ENCODE measurements at regions not wholly inside any gene's neighbourhood (a gene's known extent, or its start where the extent isn't known, plus 50 kb on each side); places are given as distances from the start of the nearest gene placed in this dataset.
A peak's percentile ranks its signal among the peaks of the same experiment; 100 is the strongest.

DNA sequence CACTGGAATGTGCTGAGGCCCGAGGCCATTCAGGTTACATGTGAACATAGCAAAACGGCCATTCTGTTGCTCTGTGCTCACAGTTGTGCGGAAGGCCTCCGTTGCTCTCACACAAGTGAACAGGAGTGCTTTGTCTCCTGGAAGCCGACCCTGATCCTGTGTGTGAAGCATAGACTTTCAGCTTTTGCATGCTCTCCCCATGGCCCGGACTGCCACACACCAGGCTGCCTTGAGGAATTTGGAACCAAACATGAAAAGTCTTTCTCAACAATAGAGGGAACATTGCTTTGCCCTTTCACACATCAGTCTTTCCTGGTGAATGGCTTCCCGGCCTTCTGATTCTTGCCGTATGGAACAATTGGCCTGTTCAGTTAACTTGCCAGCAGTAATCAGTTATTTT, 154.8 kb upstream of the LRIG1 start:
- H3K14ac ChIP-seq (ENCODE audit: low read length), result no peak overlapping the region
- H2BK5ac ChIP-seq (ENCODE audit: low read depth, low read length, poor library complexity), result no peak overlapping the region
- H3K79me2 ChIP-seq (ENCODE audit: control insufficient read depth, insufficient read depth, low read length, poor library complexity), result no peaks in the 10 kb centered on the region
- no peak overlapping the region for H3K4ac ChIP-seq (ENCODE audit: low read depth, low read length)
- no peak overlapping the region for H4K12ac ChIP-seq (ENCODE audit: low read depth, low read length)
- no peak overlapping the region for H2AFZ ChIP-seq (ENCODE audit: insufficient read depth, low read length, poor library complexity)
- no peak for DNase-seq
- no peaks in the 10 kb centered on the region for H3K79me1 ChIP-seq (ENCODE audit: low read length)
- no peak overlapping the region for H3K23ac ChIP-seq (ENCODE audit: low read length)
- H3K27me3 ChIP-seq (ENCODE audit: insufficient read depth, low read length), result no peaks in the 10 kb centered on the region
- no peaks in the 10 kb centered on the region for H3K4me1 ChIP-seq (ENCODE audit: control insufficient read depth in 1 of 2, insufficient read depth in 2 of 2, low read length in 2 of 2)
- no peak overlapping the region for H2BK120ac ChIP-seq (ENCODE audit: insufficient read depth, low read length, poor library complexity)
- H4K8ac ChIP-seq (ENCODE audit: low read depth, low read length), result no peak overlapping the region
- no peak overlapping the region for H2BK12ac ChIP-seq (ENCODE audit: low read length)
- no peaks in the 10 kb centered on the region for H3K36me3 ChIP-seq (ENCODE audit: control insufficient read depth in 1 of 2, insufficient read depth in 2 of 2, low read length in 2 of 2)
- H2AK5ac ChIP-seq (ENCODE audit: low read length), result no peak overlapping the region
- H4K91ac ChIP-seq (ENCODE audit: low read depth, low read length), result no peak overlapping the region
- H3K9ac ChIP-seq (ENCODE audit: low read length), result no peak overlapping the region
- peaks cover 2% of the 10 kb centered on the region for H3K9me3 ChIP-seq (ENCODE audit: insufficient read depth, low read depth, low read length)
- H3K18ac ChIP-seq (ENCODE audit: low read length), result no peak overlapping the region
- H3K4me2 ChIP-seq (ENCODE audit: low read length), result no peak overlapping the region
- no peak overlapping the region for H3K4me3 ChIP-seq (ENCODE audit: low read depth, low read length)
- WGBS (ENCODE audit: extremely low coverage, insufficient coverage, insufficient read length), result no CpG with 5 or more reads among the region's 8 CpGs
- H3K27ac ChIP-seq (ENCODE audit: low read depth, low read length), result no peak overlapping the region

DNA sequence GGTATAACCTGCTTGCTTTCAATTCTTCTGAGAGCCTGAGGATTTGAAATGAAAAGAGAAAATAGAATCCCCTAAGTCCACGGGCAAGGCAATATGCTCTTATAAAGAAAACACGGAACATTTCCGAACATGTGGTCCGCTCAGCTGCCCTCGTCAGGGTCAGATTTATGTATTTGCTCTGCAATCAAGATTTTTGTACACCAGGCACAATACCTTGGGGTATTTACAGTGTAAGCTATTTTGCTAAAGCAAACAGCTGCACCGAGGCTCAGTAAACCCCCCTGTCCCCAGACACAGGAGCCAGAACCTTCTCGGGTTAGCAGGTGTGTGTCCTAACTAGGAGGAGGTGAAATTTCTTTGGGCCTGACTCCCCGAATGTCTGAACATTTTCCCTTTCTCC, 155.8 kb upstream of the LRIG1 start:
- Histone ChIP-seq H3K27ac (ENCODE audit: low read depth, low read length) (no peak overlapping the region), H3K27me3 (ENCODE audit: insufficient read depth, low read length) (no peaks in the 10 kb centered on the region), H3K4me1 (ENCODE audit: control insufficient read depth in 1 of 2, insufficient read depth in 2 of 2, low read length in 2 of 2) (no peaks in the 10 kb centered on the region), H3K4ac (ENCODE audit: low read depth, low read length) (no peak overlapping the region), H3K9ac (ENCODE audit: low read length) (no peak overlapping the region), H2AFZ (ENCODE audit: insufficient read depth, low read length, poor library complexity) (no peak overlapping the region), H2BK5ac (ENCODE audit: low read depth, low read length, poor library complexity) (no peak overlapping the region), H4K91ac (ENCODE audit: low read depth, low read length) (no peak overlapping the region), H3K79me2 (ENCODE audit: control insufficient read depth, insufficient read depth, low read length, poor library complexity) (no peaks in the 10 kb centered on the region), H3K9me3 (ENCODE audit: insufficient read depth, low read depth, low read length) (no peaks in the 10 kb centered on the region), H4K8ac (ENCODE audit: low read depth, low read length) (no peak overlapping the region), H3K4me2 (ENCODE audit: low read length) (no peak overlapping the region), H4K12ac (ENCODE audit: low read depth, low read length) (no peak overlapping the region), H3K18ac (ENCODE audit: low read length) (no peak overlapping the region), H2AK5ac (ENCODE audit: low read length) (no peak overlapping the region), H3K23ac (ENCODE audit: low read length) (no peak overlapping the region), H3K79me1 (ENCODE audit: low read length) (no peaks in the 10 kb centered on the region), H3K36me3 (ENCODE audit: control insufficient read depth in 1 of 2, insufficient read depth in 2 of 2, low read length in 2 of 2) (no peaks in the 10 kb centered on the region), H3K14ac (ENCODE audit: low read length) (no peak overlapping the region), H2BK120ac (ENCODE audit: insufficient read depth, low read length, poor library complexity) (no peak overlapping the region), H2BK12ac (ENCODE audit: low read length) (no peak overlapping the region), H3K4me3 (ENCODE audit: low read depth, low read length) (no peak overlapping the region)
- no CpG with 5 or more reads among the region's 8 CpGs for WGBS (ENCODE audit: extremely low coverage, insufficient coverage, insufficient read length)
- DNase-seq, result no peak

DNA sequence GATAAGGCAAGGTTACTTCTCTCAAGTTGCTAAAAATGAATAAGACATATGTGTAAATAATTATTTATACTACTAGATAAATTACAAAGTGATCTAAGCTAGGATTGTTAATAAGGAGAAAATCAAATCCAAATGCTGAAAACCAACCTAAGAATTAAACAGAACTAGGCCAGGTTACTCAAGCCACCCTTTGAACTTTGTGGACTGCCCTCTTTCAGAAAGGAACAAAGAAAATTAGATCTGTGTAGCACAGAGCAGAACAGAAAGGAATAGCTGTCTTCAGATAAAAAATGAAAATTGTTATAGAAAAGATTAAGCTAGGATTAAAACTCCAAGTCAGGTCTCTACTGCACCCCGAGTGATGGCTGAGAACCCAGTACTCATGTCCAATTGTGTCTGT, 158.2 kb upstream of the LRIG1 start:
- H3K27me3 ChIP-seq (ENCODE audit: insufficient read depth, low read length), result no peaks in the 10 kb centered on the region
- H4K12ac ChIP-seq (ENCODE audit: low read depth, low read length), result no peak overlapping the region
- H3K4ac ChIP-seq (ENCODE audit: low read depth, low read length), result no peak overlapping the region
- no peaks in the 10 kb centered on the region for H3K36me3 ChIP-seq (ENCODE audit: control insufficient read depth in 1 of 2, insufficient read depth in 2 of 2, low read length in 2 of 2)
- peaks cover 1% of the 10 kb centered on the region for H3K79me1 ChIP-seq (ENCODE audit: low read length)
- H2BK5ac ChIP-seq (ENCODE audit: low read depth, low read length, poor library complexity), result no peak overlapping the region
- H3K9ac ChIP-seq (ENCODE audit: low read length), result no peak overlapping the region
- no peaks in the 10 kb centered on the region for H3K79me2 ChIP-seq (ENCODE audit: control insufficient read depth, insufficient read depth, low read length, poor library complexity)
- H4K8ac ChIP-seq (ENCODE audit: low read depth, low read length), result no peak overlapping the region
- H3K9me3 ChIP-seq (ENCODE audit: insufficient read depth, low read depth, low read length), result no peaks in the 10 kb centered on the region
- no peak overlapping the region for H3K4me3 ChIP-seq (ENCODE audit: low read depth, low read length)
- DNase-seq, result no peak
- H2BK120ac ChIP-seq (ENCODE audit: insufficient read depth, low read length, poor library complexity), result no peak overlapping the region
- H3K23ac ChIP-seq (ENCODE audit: low read length), result no peak overlapping the region
- no CpG with 5 or more reads among the region's 1 CpG for WGBS (ENCODE audit: extremely low coverage, insufficient coverage, insufficient read length)
- H3K4me1 ChIP-seq (ENCODE audit: control insufficient read depth in 1 of 2, insufficient read depth in 2 of 2, low read length in 2 of 2), result peaks cover 4% of the 10 kb centered on the region in 2 experiments
- no peak overlapping the region for H3K14ac ChIP-seq (ENCODE audit: low read length)
- no peak overlapping the region for H4K91ac ChIP-seq (ENCODE audit: low read depth, low read length)
- no peak overlapping the region for H3K27ac ChIP-seq (ENCODE audit: low read depth, low read length)
- H3K18ac ChIP-seq (ENCODE audit: low read length), result no peak overlapping the region
- H2AK5ac ChIP-seq (ENCODE audit: low read length), result no peak overlapping the region
- no peak overlapping the region for H3K4me2 ChIP-seq (ENCODE audit: low read length)
- H2AFZ ChIP-seq (ENCODE audit: insufficient read depth, low read length, poor library complexity), result no peak overlapping the region
- no peak overlapping the region for H2BK12ac ChIP-seq (ENCODE audit: low read length)

GRCh38 chr3:66661628-66662027, 160.8 kb upstream of the LRIG1 start:
- H3K4me2 ChIP-seq (ENCODE audit: low read length), result no peak overlapping the region
- H3K4ac ChIP-seq (ENCODE audit: low read depth, low read length), result no peak overlapping the region
- H4K91ac ChIP-seq (ENCODE audit: low read depth, low read length), result no peak overlapping the region
- no peaks in the 10 kb centered on the region for H3K79me2 ChIP-seq (ENCODE audit: control insufficient read depth, insufficient read depth, low read length, poor library complexity)
- no peak overlapping the region for H3K23ac ChIP-seq (ENCODE audit: low read length)
- peaks cover 1% of the 10 kb centered on the region for H3K79me1 ChIP-seq (ENCODE audit: low read length)
- no peaks in the 10 kb centered on the region for H3K36me3 ChIP-seq (ENCODE audit: control insufficient read depth in 1 of 2, insufficient read depth in 2 of 2, low read length in 2 of 2)
- no peak overlapping the region for H3K14ac ChIP-seq (ENCODE audit: low read length)
- no peak overlapping the region for H3K4me3 ChIP-seq (ENCODE audit: low read depth, low read length)
- H2AK5ac ChIP-seq (ENCODE audit: low read length), result no peak overlapping the region
- no peak overlapping the region for H2BK12ac ChIP-seq (ENCODE audit: low read length)
- no peak overlapping the region for H3K27ac ChIP-seq (ENCODE audit: low read depth, low read length)
- no peaks in the 10 kb centered on the region for H3K27me3 ChIP-seq (ENCODE audit: insufficient read depth, low read length)
- DNase-seq, result peak in 1 of 2 donors; percentile 46
- H4K12ac ChIP-seq (ENCODE audit: low read depth, low read length), result no peak overlapping the region
- H2AFZ ChIP-seq (ENCODE audit: insufficient read depth, low read length, poor library complexity), result no peak overlapping the region
- H2BK120ac ChIP-seq (ENCODE audit: insufficient read depth, low read length, poor library complexity), result no peak overlapping the region
- H3K9ac ChIP-seq (ENCODE audit: low read length), result no peak overlapping the region
- H3K4me1 ChIP-seq (ENCODE audit: control insufficient read depth in 1 of 2, insufficient read depth in 2 of 2, low read length in 2 of 2), result peaks cover 4% of the 10 kb centered on the region in 2 experiments
- no peak overlapping the region for H3K18ac ChIP-seq (ENCODE audit: low read length)
- H2BK5ac ChIP-seq (ENCODE audit: low read depth, low read length, poor library complexity), result no peak overlapping the region
- no peak overlapping the region for H4K8ac ChIP-seq (ENCODE audit: low read depth, low read length)
- no peaks in the 10 kb centered on the region for H3K9me3 ChIP-seq (ENCODE audit: insufficient read depth, low read depth, low read length)
- no CpG with 5 or more reads among the region's 4 CpGs for WGBS (ENCODE audit: extremely low coverage, insufficient coverage, insufficient read length)
